H9 (cell line): ENCODE measurements at regions not wholly inside any gene's neighbourhood (a gene's known extent, or its start where the extent isn't known, plus 50 kb on each side); places are given as distances from the start of the nearest gene placed in this dataset.

Source experiments
- DNase-seq: peaks from one replicate; pipeline ENCODE4 v3.0.0-alpha.2; 2017
- H2AFZ ChIP-seq: one replicate; pipeline ENCODE4 v1.6.1; 2013; ENCODE audit warnings: mild to moderate bottlenecking, low read length, control low read depth, moderate library complexity
- H2AK5ac ChIP-seq: 2 replicates; pipeline ENCODE4 v1.6.1; 2013; ENCODE audit warnings: low read length, control low read depth, mixed read lengths; ENCODE audit not compliant: insufficient read length
- H2BK120ac ChIP-seq: one replicate; pipeline ENCODE4 v1.6.1; 2013; ENCODE audit warnings: low read depth, mild to moderate bottlenecking, low read length, control low read depth, inconsistent platforms; ENCODE audit not compliant: poor library complexity, severe bottlenecking
- H2BK12ac ChIP-seq: 2 replicates; pipeline ENCODE4 v1.6.1; 2013; ENCODE audit warnings: low read length, control low read depth, mixed read lengths, low read depth; ENCODE audit not compliant: insufficient read length
- H2BK15ac ChIP-seq: 2 replicates; pipeline ENCODE4 v1.6.1; 2013; ENCODE audit warnings: low read depth, low read length, control low read depth
- H2BK20ac ChIP-seq: one replicate; pipeline ENCODE4 v1.6.1; 2013; ENCODE audit warnings: low read depth, mild to moderate bottlenecking, low read length, control low read depth, inconsistent platforms; ENCODE audit not compliant: poor library complexity, severe bottlenecking
- H2BK5ac ChIP-seq: 2 replicates; pipeline ENCODE4 v1.6.1; 2013; ENCODE audit warnings: low read length, control low read depth, mixed read lengths; ENCODE audit not compliant: insufficient read length
- H3K14ac ChIP-seq: 2 replicates; pipeline ENCODE4 v1.6.1; 2013; ENCODE audit warnings: low read length, control low read depth; ENCODE audit not compliant: insufficient read depth
- H3K18ac ChIP-seq: 2 replicates; pipeline ENCODE4 v1.6.1; 2013; ENCODE audit warnings: low read depth, mild to moderate bottlenecking, mixed read lengths, low read length, control low read depth; ENCODE audit not compliant: insufficient read length
- H3K23ac ChIP-seq: 2 replicates; pipeline ENCODE4 v1.6.1; 2013; ENCODE audit warnings: low read length, control low read depth, mixed read lengths, low read depth; ENCODE audit not compliant: insufficient read length
- H3K23me2 ChIP-seq: 2 replicates; pipeline ENCODE4 v1.6.1; 2013; ENCODE audit warnings: low read depth, mild to moderate bottlenecking, mixed read lengths, low read length, control low read depth; ENCODE audit not compliant: insufficient read length, poor library complexity, severe bottlenecking
- H3K27ac ChIP-seq: 2 replicates; pipeline ENCODE4 v1.5.1; 2013; ENCODE audit warnings: low read length, control low read depth, mixed read lengths, low read depth; ENCODE audit not compliant: insufficient read length
- H3K27me3 ChIP-seq: 2 replicates; pipeline ENCODE4 v1.6.1; 2013; ENCODE audit warnings: low read length, control low read depth, inconsistent platforms; ENCODE audit not compliant: insufficient read depth
- H3K4ac ChIP-seq: 2 replicates; pipeline ENCODE4 v1.6.1; 2013; ENCODE audit warnings: low read depth, mild to moderate bottlenecking, control low read depth, inconsistent platforms, low read length, moderate library complexity
- H3K4me1 ChIP-seq: 2 replicates; pipeline ENCODE4 v1.6.1; 2013; ENCODE audit warnings: low read length, control low read depth, inconsistent platforms; ENCODE audit not compliant: insufficient read depth
- H3K4me2 ChIP-seq: 2 replicates; pipeline ENCODE4 v1.6.1; 2013; ENCODE audit warnings: low read length, control low read depth, mixed read lengths; ENCODE audit not compliant: insufficient read length, insufficient read depth
- H3K56ac ChIP-seq: 2 replicates; pipeline ENCODE4 v1.6.1; 2013; ENCODE audit warnings: low read depth, mild to moderate bottlenecking, mixed read lengths, low read length, control low read depth; ENCODE audit not compliant: insufficient read length
- H3K79me1 ChIP-seq: 2 replicates; pipeline ENCODE4 v1.6.1; 2013; ENCODE audit warnings: low read depth, mild to moderate bottlenecking, moderate library complexity, low read length, control low read depth, inconsistent platforms; ENCODE audit not compliant: insufficient read depth, poor library complexity, severe bottlenecking
- H3K79me2 ChIP-seq: 2 replicates; pipeline ENCODE4 v1.6.1; 2013; ENCODE audit warnings: low read length, control low read depth, inconsistent platforms; ENCODE audit not compliant: insufficient read depth
- H3K9ac ChIP-seq: 2 replicates; pipeline ENCODE4 v1.6.1; 2013; ENCODE audit warnings: low read length, control low read depth, mixed read lengths; ENCODE audit not compliant: insufficient read length; ENCODE audit errors: extremely low read depth
- H3K9me3 ChIP-seq: one replicate; pipeline ENCODE4 v1.6.1; 2013; ENCODE audit warnings: low read depth, low read length, inconsistent platforms; ENCODE audit not compliant: control insufficient read depth
- H3T11ph ChIP-seq: one replicate; pipeline ENCODE4 v1.6.1; 2013; ENCODE audit warnings: mild to moderate bottlenecking, low read length, control low read depth, inconsistent platforms
- H4K20me1 ChIP-seq: one replicate; pipeline ENCODE4 v1.6.1; 2013; ENCODE audit not compliant: control insufficient read depth, insufficient read length, insufficient read depth
- H4K5ac ChIP-seq: 2 replicates; pipeline ENCODE4 v1.6.1; 2013; ENCODE audit warnings: low read depth, mild to moderate bottlenecking, mixed read lengths, low read length, control low read depth; ENCODE audit not compliant: insufficient read length
- H4K8ac ChIP-seq: replicated peaks from 2 replicates; pipeline ENCODE4 v1.6.1; 2013; ENCODE audit warnings: low read length, control low read depth, mixed read lengths, low read depth; ENCODE audit not compliant: insufficient read length
- H4K91ac ChIP-seq: 2 replicates; pipeline ENCODE4 v1.6.1; 2013; ENCODE audit warnings: low read depth, mild to moderate bottlenecking, moderate library complexity, mixed read lengths, low read length, control low read depth; ENCODE audit not compliant: insufficient read length
- H3K27ac Mint-ChIP-seq, 3 experiments: 2 replicates in 2 of 3; 3 replicates in 1 of 3; pipeline ENCODE4 v1.8.0; 2020 to 2021; ENCODE audit warnings: mixed read lengths in 3 of 3, mild to moderate bottlenecking in 1 of 3, moderate library complexity in 1 of 3
- H3K27me3 Mint-ChIP-seq: 2 replicates; pipeline ENCODE4 v1.8.0; 2021; ENCODE audit warnings: low read depth, mild to moderate bottlenecking, moderate library complexity, mixed read lengths
- H3K36me3 Mint-ChIP-seq, 3 experiments: 2 replicates in 2 of 3; 3 replicates in 1 of 3; pipeline ENCODE4 v1.8.0; 2020 to 2021; ENCODE audit warnings: low read depth in 3 of 3, mixed read lengths in 3 of 3; ENCODE audit not compliant: insufficient read depth in 1 of 3
- H3K4me1 Mint-ChIP-seq, 2 experiments: 2 replicates each; pipeline ENCODE4 v1.8.0; 2020; ENCODE audit warnings: mixed read lengths in 2 of 2
- H3K4me3 Mint-ChIP-seq, 2 experiments: 2 replicates in 1 of 2; 3 replicates in 1 of 2; pipeline ENCODE4 v1.8.0; 2020 to 2021; ENCODE audit warnings: mild to moderate bottlenecking in 2 of 2, mixed read lengths in 2 of 2, moderate library complexity in 1 of 2
- H3K9me3 Mint-ChIP-seq, 2 experiments: 2 replicates in 1 of 2; 3 replicates in 1 of 2; pipeline ENCODE4 v1.8.0; 2020; ENCODE audit warnings: mild to moderate bottlenecking in 2 of 2, mixed read lengths in 2 of 2, moderate library complexity in 1 of 2
- WGBS: extraction: QIAGEN DNeasy Blood & Tissue Kit; methylation state at CpG from one replicate; pipeline ENCODE4 v1.1.7; 2013; ENCODE audit warnings: missing lambda C conversion rate, low lambda C conversion rate, mixed read lengths; ENCODE audit not compliant: insufficient read length; ENCODE audit errors: extremely low coverage; 5-methylcytosine and 5-hydroxymethylcytosine counted together
- TF ChIP-seq, protein P1 (sequence below): fragments of 200-600 bp; sonication (generic); conservative IDR thresholded peaks from 3 replicates; pipeline ENCODE4 v1.8.0; 2021; ENCODE audit warnings: antibody characterized with exemption, mild to moderate bottlenecking

DNA sequence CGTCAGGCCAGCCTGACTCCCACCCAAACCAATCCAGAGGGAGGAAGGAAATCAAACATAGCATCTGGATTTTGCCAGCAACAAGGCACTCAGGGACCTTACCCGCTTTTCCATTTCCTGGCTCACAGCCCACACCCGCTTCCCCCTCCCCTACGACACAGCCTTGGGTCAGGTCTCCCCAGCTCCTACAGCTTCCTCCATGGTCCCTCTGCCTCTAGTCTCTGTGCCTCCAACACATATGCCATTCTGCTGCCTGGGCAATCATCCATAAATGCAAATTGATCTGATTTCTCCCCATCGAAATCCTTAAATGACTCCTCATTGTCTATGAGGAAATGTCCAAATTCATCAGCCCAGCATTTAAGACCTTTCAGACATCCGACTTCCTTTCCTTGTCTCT is 53.2 kb upstream of the CUX1 start:
- no peak overlapping the region for H3K56ac ChIP-seq
- H3K27me3 ChIP-seq = no peaks in the 10 kb centered on the region
- H3K79me2 ChIP-seq = no peaks in the 10 kb centered on the region
- Mint-ChIP-seq H3K36me3 (no peaks in the 10 kb centered on the region), H3K27ac (peak overlapping the region in 2 of 3 experiments; percentile 20 to 52; a peak in 1 of 7 replicates), H3K9me3 (no peaks in the 10 kb centered on the region), H3K4me1 (no peaks in the 10 kb centered on the region), H3K27me3 (no peaks in the 10 kb centered on the region), H3K4me3 (no peak overlapping the region; a peak in 1 of 5 replicates)
- H4K8ac ChIP-seq = no peak overlapping the region
- no peak overlapping the region for H2AK5ac ChIP-seq
- no peak overlapping the region for H3K4ac ChIP-seq
- H3K14ac ChIP-seq = no peak overlapping the region
- H3K4me1 ChIP-seq = no peaks in the 10 kb centered on the region
- WGBS = no CpG with 5 or more reads among the region's 6 CpGs
- H3K9me3 ChIP-seq = no peaks in the 10 kb centered on the region
- TF ChIP-seq, protein P1, sequence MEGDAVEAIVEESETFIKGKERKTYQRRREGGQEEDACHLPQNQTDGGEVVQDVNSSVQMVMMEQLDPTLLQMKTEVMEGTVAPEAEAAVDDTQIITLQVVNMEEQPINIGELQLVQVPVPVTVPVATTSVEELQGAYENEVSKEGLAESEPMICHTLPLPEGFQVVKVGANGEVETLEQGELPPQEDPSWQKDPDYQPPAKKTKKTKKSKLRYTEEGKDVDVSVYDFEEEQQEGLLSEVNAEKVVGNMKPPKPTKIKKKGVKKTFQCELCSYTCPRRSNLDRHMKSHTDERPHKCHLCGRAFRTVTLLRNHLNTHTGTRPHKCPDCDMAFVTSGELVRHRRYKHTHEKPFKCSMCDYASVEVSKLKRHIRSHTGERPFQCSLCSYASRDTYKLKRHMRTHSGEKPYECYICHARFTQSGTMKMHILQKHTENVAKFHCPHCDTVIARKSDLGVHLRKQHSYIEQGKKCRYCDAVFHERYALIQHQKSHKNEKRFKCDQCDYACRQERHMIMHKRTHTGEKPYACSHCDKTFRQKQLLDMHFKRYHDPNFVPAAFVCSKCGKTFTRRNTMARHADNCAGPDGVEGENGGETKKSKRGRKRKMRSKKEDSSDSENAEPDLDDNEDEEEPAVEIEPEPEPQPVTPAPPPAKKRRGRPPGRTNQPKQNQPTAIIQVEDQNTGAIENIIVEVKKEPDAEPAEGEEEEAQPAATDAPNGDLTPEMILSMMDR = no peak
- H3K9ac ChIP-seq = no peak overlapping the region
- H2AFZ ChIP-seq = no peak overlapping the region
- H3T11ph ChIP-seq = no peak overlapping the region
- H2BK120ac ChIP-seq = no peak overlapping the region
- no peak overlapping the region for H4K91ac ChIP-seq
- H2BK12ac ChIP-seq = no peak overlapping the region
- no peaks in the 10 kb centered on the region for H4K20me1 ChIP-seq
- H2BK5ac ChIP-seq = no peak overlapping the region
- no peak overlapping the region for H2BK20ac ChIP-seq
- no peak overlapping the region for H3K27ac ChIP-seq
- no peak overlapping the region for H3K4me2 ChIP-seq
- no peaks in the 10 kb centered on the region for H3K23me2 ChIP-seq
- H4K5ac ChIP-seq = no peak overlapping the region
- no peak overlapping the region for H2BK15ac ChIP-seq
- H3K79me1 ChIP-seq = no peaks in the 10 kb centered on the region
- no peak overlapping the region for H3K18ac ChIP-seq
- H3K23ac ChIP-seq = no peak overlapping the region
- no peak for DNase-seq
